ENCODE measurements at regions not wholly inside any gene's neighbourhood (a gene's known extent, or its start where the extent isn't known, plus 50 kb on each side); places are given as distances from the start of the nearest gene placed in this dataset.

GRCh38 chr3:106197532-106198194, 328.9 kb upstream of the CBLB start (continued):
- TF ChIP-seq, protein P1, sequence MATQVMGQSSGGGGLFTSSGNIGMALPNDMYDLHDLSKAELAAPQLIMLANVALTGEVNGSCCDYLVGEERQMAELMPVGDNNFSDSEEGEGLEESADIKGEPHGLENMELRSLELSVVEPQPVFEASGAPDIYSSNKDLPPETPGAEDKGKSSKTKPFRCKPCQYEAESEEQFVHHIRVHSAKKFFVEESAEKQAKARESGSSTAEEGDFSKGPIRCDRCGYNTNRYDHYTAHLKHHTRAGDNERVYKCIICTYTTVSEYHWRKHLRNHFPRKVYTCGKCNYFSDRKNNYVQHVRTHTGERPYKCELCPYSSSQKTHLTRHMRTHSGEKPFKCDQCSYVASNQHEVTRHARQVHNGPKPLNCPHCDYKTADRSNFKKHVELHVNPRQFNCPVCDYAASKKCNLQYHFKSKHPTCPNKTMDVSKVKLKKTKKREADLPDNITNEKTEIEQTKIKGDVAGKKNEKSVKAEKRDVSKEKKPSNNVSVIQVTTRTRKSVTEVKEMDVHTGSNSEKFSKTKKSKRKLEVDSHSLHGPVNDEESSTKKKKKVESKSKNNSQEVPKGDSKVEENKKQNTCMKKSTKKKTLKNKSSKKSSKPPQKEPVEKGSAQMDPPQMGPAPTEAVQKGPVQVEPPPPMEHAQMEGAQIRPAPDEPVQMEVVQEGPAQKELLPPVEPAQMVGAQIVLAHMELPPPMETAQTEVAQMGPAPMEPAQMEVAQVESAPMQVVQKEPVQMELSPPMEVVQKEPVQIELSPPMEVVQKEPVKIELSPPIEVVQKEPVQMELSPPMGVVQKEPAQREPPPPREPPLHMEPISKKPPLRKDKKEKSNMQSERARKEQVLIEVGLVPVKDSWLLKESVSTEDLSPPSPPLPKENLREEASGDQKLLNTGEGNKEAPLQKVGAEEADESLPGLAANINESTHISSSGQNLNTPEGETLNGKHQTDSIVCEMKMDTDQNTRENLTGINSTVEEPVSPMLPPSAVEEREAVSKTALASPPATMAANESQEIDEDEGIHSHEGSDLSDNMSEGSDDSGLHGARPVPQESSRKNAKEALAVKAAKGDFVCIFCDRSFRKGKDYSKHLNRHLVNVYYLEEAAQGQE (IDR thresholded peaks at IDR 0.05; ENCODE audit: low read depth, low read length): no peak
- no peak for TF ChIP-seq GABPA (IDR thresholded peaks at IDR 0.05; ENCODE audit: low read depth)
- TF ChIP-seq RCOR1 (IDR thresholded peaks at IDR 0.05; ENCODE audit: low read length): no peak
- TF ChIP-seq FOSL2 (IDR thresholded peaks at IDR 0.05; ENCODE audit: borderline replicate concordance, low read depth): no peak

GRCh38 chr3:106204160-106204868, 335.5 kb upstream of the CBLB start:
- H3K27ac ChIP-seq (ENCODE audit: low read depth in 2 of 2, low read length in 1 of 2): no peak overlapping the region
- H3K27me3 ChIP-seq (ENCODE audit: insufficient read depth): no peaks in the 10 kb centered on the region
- 74% methylated on average over 5 of the region's 5 CpGs for WGBS (ENCODE audit: low lambda C conversion rate)
- no peaks in the 10 kb centered on the region; a peak in 2 of 4 replicates for H3K4me1 ChIP-seq (ENCODE audit: control insufficient read depth in 1 of 2, insufficient read depth in 2 of 2, low read depth in 1 of 2, low read length in 1 of 2)
- H3K4me2 ChIP-seq: no peak overlapping the region
- H3K9me2 ChIP-seq: no peaks in the 10 kb centered on the region
- H3K36me3 ChIP-seq (replicated peaks in 1 of 2; ENCODE audit: control insufficient read depth in 1 of 2, insufficient read depth in 2 of 2, low read length in 1 of 2): no peaks in the 10 kb centered on the region
- H3K79me2 ChIP-seq (ENCODE audit: insufficient read depth): no peaks in the 10 kb centered on the region
- no peak overlapping the region for H3K4me3 ChIP-seq (ENCODE audit: low read depth in 2 of 2, low read length in 1 of 2)
- ChIA-PET CTCF (no interaction called here), POLR2A (no interaction called here)
- TF ChIP-seq, protein P2, sequence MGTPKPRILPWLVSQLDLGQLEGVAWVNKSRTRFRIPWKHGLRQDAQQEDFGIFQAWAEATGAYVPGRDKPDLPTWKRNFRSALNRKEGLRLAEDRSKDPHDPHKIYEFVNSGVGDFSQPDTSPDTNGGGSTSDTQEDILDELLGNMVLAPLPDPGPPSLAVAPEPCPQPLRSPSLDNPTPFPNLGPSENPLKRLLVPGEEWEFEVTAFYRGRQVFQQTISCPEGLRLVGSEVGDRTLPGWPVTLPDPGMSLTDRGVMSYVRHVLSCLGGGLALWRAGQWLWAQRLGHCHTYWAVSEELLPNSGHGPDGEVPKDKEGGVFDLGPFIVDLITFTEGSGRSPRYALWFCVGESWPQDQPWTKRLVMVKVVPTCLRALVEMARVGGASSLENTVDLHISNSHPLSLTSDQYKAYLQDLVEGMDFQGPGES (IDR thresholded peaks at IDR 0.05; ENCODE audit: low read depth, low read length): no peak
- no peak for TF ChIP-seq FOXM1 (IDR thresholded peaks at IDR 0.05; ENCODE audit: low read depth)
- no peak for TF ChIP-seq MEF2A (IDR thresholded peaks at IDR 0.05; ENCODE audit: borderline replicate concordance, low read depth)
- TF ChIP-seq, protein P1 (IDR thresholded peaks at IDR 0.05; ENCODE audit: low read depth, low read length): no peak
- TF ChIP-seq SIN3A (IDR thresholded peaks at IDR 0.05; ENCODE audit: borderline replicate concordance, low read depth, low read length): no peak
- no peak for TF ChIP-seq CHD2 (IDR thresholded peaks at IDR 0.05; ENCODE audit: low read length, partially characterized antibody)
- TF ChIP-seq, protein P3, sequence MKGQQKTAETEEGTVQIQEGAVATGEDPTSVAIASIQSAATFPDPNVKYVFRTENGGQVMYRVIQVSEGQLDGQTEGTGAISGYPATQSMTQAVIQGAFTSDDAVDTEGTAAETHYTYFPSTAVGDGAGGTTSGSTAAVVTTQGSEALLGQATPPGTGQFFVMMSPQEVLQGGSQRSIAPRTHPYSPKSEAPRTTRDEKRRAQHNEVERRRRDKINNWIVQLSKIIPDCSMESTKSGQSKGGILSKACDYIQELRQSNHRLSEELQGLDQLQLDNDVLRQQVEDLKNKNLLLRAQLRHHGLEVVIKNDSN (IDR thresholded peaks at IDR 0.05; ENCODE audit: borderline replicate concordance, low read depth): no peak
- no peak for TF ChIP-seq MXI1 (IDR thresholded peaks at IDR 0.05; ENCODE audit: low read depth, low read length)
- no peak overlapping the region for H2AFZ ChIP-seq (ENCODE audit: low read depth)
- H4K20me1 ChIP-seq (ENCODE audit: insufficient read depth): no peaks in the 10 kb centered on the region
- no peaks in the 10 kb centered on the region for H3K9me3 ChIP-seq
- H3K9ac ChIP-seq: no peak overlapping the region
- no peak for DNase-seq
- H3F3A ChIP-seq (replicated peaks; ENCODE audit: insufficient read depth): no peaks in the 10 kb centered on the region

Data from SK-N-SH (cell line).